ENCODE measurements at regions not wholly inside any gene's neighbourhood (a gene's known extent, or its start where the extent isn't known, plus 50 kb on each side); places are given as distances from the start of the nearest gene placed in this dataset.

- DNase-seq (ENCODE audit: low read depth), result no peak
- TF ChIP-seq CTCF (conservative IDR thresholded peaks at IDR 0.05; ENCODE audit: low read depth, low read length), result no peak
- H3K4me3 ChIP-seq (ENCODE audit: low read depth, low read length), result no peak overlapping the region
Measured at GRCh38 chr16:86963600-86964575, 353.3 kb downstream of the C16orf95 start.

- no peak for TF ChIP-seq CTCF (conservative IDR thresholded peaks at IDR 0.05; ENCODE audit: low read depth, low read length)
- H3K4me3 ChIP-seq (ENCODE audit: low read depth, low read length), result no peak overlapping the region
- no peak for DNase-seq (ENCODE audit: low read depth)
Measured at GRCh38 chr16:86964796-86965241, 352.4 kb downstream of the C16orf95 start.

- H3K4me3 ChIP-seq (ENCODE audit: low read depth, low read length), result no peak overlapping the region
- no peak for TF ChIP-seq CTCF (conservative IDR thresholded peaks at IDR 0.05; ENCODE audit: low read depth, low read length)
- no peak for DNase-seq (ENCODE audit: low read depth)
Measured at GRCh38 chr16:86965331-86965730, 351.9 kb downstream of the C16orf95 start.

- no peak for DNase-seq (ENCODE audit: low read depth)
- H3K4me3 ChIP-seq (ENCODE audit: low read depth, low read length), result no peak overlapping the region
- TF ChIP-seq CTCF (conservative IDR thresholded peaks at IDR 0.05; ENCODE audit: low read depth, low read length), result no peak
Measured at GRCh38 chr16:86965840-86966550, 351.2 kb downstream of the C16orf95 start.

GRCh38 chr16:86966777-86967176 is 350.4 kb downstream of the C16orf95 start:
- TF ChIP-seq CTCF (conservative IDR thresholded peaks at IDR 0.05; ENCODE audit: low read depth, low read length), result no peak
- DNase-seq (ENCODE audit: low read depth), result no peak
- no peak overlapping the region for H3K4me3 ChIP-seq (ENCODE audit: low read depth, low read length)

- no peak overlapping the region for H3K4me3 ChIP-seq (ENCODE audit: low read depth, low read length)
- TF ChIP-seq CTCF (conservative IDR thresholded peaks at IDR 0.05; ENCODE audit: low read depth, low read length), result no peak
- no peak for DNase-seq (ENCODE audit: low read depth)
Measured at GRCh38 chr16:86968866-86969265, 348.3 kb downstream of the C16orf95 start.
